HFF-Myc (cell line): ENCODE measurements at regions not wholly inside any gene's neighbourhood (a gene's known extent, or its start where the extent isn't known, plus 50 kb on each side); places are given as distances from the start of the nearest gene placed in this dataset.
"Not testable (repeated sequence)": the region's sequence is repeated elsewhere in the genome, so short reads cannot be mapped to it uniquely, and the experiment has no call there.

Source experiments
- DNase-seq: peaks from one replicate; pipeline ENCODE4 v3.0.0-alpha.2; 2011; ENCODE audit warnings: low read depth; ENCODE audit errors: extremely low read depth
- H3K4me3 ChIP-seq: replicated peaks from 2 replicates; pipeline ENCODE4 v1.5.1; 2011; ENCODE audit warnings: low read depth, mild to moderate bottlenecking, control low read depth, low read length
- TF ChIP-seq, protein P1 (sequence below): IDR thresholded peaks from 2 replicates; pipeline ENCODE4 v1.5.1; 2012; ENCODE audit warnings: mild to moderate bottlenecking, low read depth, low read length, control low read depth; ENCODE audit errors: missing control alignments

DNA sequence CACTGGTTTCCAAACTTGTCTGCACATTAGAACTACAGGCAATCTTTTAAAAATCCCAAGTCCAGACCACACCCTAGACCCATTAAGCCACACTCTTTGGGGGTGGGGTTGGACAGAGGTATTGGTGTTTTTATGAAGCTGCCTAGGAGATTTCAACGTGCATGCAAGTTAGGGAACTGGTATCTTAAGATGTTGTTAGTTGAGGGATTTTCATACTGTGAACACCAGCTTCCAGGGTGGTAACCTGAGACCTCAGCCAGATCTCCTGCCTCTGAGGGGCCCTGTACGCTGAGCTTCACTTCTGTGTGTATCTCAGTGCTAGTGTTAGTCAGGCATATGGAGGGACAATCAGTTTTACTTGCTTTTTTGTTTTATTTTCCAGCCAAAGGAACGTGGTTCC lies 138.0 kb downstream of the UTRN start:
- no peak overlapping the region for H3K4me3 ChIP-seq
- TF ChIP-seq, protein P1, sequence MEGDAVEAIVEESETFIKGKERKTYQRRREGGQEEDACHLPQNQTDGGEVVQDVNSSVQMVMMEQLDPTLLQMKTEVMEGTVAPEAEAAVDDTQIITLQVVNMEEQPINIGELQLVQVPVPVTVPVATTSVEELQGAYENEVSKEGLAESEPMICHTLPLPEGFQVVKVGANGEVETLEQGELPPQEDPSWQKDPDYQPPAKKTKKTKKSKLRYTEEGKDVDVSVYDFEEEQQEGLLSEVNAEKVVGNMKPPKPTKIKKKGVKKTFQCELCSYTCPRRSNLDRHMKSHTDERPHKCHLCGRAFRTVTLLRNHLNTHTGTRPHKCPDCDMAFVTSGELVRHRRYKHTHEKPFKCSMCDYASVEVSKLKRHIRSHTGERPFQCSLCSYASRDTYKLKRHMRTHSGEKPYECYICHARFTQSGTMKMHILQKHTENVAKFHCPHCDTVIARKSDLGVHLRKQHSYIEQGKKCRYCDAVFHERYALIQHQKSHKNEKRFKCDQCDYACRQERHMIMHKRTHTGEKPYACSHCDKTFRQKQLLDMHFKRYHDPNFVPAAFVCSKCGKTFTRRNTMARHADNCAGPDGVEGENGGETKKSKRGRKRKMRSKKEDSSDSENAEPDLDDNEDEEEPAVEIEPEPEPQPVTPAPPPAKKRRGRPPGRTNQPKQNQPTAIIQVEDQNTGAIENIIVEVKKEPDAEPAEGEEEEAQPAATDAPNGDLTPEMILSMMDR = no peak
- no peak for DNase-seq

DNA sequence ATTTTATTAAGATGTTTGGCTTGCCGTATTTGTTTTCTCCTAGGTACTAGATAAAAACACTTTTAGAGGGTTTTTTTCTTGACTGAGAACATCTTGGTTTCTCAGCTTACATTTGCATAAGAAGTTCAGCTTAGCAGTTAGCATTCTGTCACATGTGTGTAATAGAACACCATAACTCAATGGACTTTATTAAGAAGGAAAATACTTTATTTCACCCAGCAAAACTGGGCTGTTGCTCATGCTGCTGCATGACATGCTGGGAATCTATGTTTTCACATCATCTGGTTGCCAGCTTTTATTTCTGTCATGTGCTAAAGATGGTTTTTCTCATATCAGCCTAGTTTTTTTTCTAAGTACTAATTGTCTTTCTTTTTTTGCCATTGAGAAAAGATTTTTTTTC lies 144.6 kb downstream of the UTRN start:
- no peak overlapping the region for H3K4me3 ChIP-seq
- TF ChIP-seq, protein P1 = no peak
- no peak for DNase-seq

DNA sequence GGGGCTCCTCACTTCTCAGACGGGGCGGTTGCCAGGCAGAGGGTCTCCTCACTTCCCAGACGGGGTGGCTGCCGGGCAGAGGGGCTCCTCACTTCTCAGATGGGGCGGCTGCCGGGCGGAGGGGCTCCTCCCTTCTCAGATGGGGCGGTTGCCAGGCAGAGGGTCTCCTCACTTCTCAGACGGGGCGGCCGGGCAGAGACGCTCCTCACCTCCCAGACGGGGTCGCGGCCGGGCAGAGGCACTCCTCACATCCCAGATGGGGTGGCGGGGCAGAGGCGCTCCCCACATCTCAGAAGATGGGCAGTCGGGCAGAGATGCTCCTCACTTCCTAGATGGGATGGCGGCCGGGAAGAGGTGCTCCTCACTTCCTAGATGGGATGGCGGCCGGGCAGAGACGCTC lies 148.3 kb downstream of the UTRN start:
- not testable (repeated sequence) for H3K4me3 ChIP-seq, DNase-seq

DNA sequence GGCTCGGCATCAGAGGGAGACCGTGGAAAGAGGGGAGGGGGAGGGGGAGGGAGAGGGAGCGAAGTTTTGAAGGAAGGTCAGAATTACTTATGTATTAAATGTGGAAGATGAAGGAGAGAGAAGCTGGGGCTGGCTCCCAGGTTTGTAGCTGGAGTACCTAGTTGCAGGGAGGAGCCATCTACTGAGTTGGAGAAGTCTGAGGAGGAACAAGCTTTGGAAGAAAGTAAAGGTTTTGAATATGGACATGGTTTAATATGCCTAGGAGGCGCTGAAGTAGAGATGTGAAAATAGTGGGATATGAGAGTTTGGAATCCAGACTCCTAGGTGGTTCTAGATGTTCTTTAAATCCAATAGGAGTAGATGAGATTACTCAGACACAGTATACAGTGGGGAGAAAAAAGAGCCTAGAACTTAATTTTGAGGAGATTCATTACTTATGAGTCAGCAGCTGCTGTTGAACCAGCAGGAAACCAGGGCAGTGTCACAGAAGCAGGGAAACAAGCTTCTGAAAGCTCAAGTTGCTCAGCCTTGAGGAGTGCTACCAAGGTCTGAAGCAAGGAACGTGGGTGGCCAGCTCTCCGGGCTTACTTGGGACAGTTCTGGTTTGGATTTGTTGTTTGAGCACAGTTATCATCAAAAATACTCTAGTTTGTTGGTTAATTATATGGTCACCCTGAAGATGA lies 149.3 kb downstream of the UTRN start:
- DNase-seq = no peak
- no peak overlapping the region for H3K4me3 ChIP-seq
- TF ChIP-seq, protein P1 = no peak

DNA sequence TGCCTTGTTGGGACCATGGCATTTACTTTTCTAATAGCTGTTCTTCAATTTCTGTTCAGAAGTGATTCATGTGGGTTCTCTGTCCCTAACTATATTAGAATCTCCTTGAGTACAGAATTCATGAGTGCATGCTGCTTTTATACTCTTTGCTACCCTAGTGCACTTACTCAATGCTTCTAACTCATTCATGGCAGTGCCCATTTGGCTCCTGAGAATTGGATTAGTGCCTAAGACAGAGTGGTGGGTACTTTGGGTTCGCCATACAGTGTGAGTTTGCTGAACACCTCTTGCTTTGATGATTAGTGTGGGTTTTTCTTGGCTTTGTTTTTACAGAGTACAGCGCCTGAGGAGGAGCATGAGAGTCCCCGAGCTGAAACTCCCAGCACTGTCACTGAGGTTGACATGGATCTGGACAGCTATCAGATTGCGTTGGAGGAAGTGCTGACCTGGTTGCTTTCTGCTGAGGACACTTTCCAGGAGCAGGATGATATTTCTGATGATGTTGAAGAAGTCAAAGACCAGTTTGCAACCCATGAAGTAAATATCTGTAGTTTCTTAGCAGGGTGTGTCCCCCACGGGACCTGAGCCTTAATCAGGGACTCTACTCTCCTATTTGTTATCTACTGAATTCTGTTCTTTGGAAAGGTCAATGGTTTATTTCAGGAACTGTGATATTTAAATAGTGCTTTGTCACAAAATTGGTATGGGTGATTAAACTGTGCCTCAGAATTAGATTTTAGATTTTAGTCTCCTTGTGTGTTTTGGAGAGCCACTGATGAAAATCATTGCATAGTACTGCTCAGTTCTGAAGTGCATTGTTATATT lies 150.7 kb downstream of the UTRN start:
- no peak overlapping the region for H3K4me3 ChIP-seq
- no peak for DNase-seq
- TF ChIP-seq, protein P1 = no peak

DNA sequence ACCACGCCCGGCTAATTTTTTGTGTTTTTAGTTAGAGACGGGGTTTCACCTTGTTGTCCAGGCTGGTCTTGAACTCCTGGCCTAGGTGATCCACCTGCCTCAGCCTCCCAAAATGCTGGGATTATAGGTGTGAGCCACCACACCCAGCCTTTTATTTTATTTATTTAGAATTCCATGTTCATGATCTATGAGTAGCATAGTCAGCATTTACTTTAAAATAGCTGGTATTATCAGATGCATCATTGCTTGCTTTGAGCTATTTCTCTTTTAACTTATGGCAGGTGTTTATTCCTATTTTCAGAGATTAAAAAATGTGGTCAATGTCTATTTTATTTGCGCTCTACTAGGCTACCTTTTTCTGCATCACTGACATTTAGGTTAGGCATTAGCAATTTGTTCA lies 152.0 kb downstream of the UTRN start:
- TF ChIP-seq, protein P1 = no peak
- no peak for DNase-seq
- no peak overlapping the region for H3K4me3 ChIP-seq

DNA sequence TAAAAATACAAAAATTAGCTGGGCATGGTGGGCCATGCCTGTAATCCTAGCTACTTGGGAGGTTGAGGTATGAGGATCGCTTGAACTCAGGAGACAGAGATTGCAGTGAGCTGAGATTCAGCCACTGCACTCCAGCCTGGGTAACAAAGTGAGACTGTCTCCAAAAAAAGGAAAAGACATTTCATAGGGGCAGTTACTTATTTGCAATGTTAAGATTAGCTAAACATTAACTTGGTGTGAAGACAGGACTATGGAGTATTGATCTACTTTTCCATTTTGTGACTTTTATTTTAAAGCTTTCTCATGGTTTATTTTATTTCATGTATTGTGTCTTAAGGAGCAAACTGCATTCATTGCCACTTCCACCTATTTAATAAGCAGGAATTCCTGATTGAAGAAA lies 153.0 kb downstream of the UTRN start:
- no peak for DNase-seq
- TF ChIP-seq, protein P1 = no peak

More for the DNA sequence above, 153.0 kb downstream of the UTRN start:
- H3K4me3 ChIP-seq = no peak overlapping the region
